HepG2 (cell line): ENCODE measurements at regions not wholly inside any gene's neighbourhood (a gene's known extent, or its start where the extent isn't known, plus 50 kb on each side); places are given as distances from the start of the nearest gene placed in this dataset.

Source experiments
- ATAC-seq: fragments of 200-7000 bp; cut with Tn5 transposase; 3 replicates; pipeline ENCODE4 v1.9.1; 2020; ENCODE audit warnings: mild to moderate bottlenecking, moderate library complexity
- BruUV-seq: library from RNA; stranded (reverse); fragments of 400-500 nt; replicated peaks from 2 replicates; lab custom pipeline; 2021; lab: Mats Ljungman, UMichigan
- CTCF ChIA-PET: fragments of 300-600 bp; formaldehyde crosslinking; extraction: SDS; loops from one replicate; lab custom pipeline; 2021; ENCODE audit warnings: low total read pairs, inconsistent platforms, low intra/inter-chr PET ratio; lab: Yijun Ruan, JAX
- POLR2A ChIA-PET: fragments of 350-600 bp; sonication (Branson Sonifier 250); formaldehyde crosslinking; loops from one replicate; lab custom pipeline; 2020; ENCODE audit warnings: antibody characterized with exemption, inconsistent platforms; lab: Yijun Ruan, JAX
- DNase-seq: peaks from one replicate; pipeline ENCODE4 v3.0.0-alpha.2; 2015; ENCODE audit warnings: low spot score
- FAIRE-seq: peaks from 3 replicates; lab custom pipeline; 2011; peaks lifted over from hg19 to GRCh38; lab: Jason Lieb, UNC
- H2AFZ ChIP-seq: one replicate; pipeline ENCODE4 v1.6.1; 2011; ENCODE audit warnings: low read length, inconsistent platforms
- H3K27ac ChIP-seq: fragments of 300-600 bp; 3 replicates; pipeline ENCODE4 v1.8.0; 2011; ENCODE audit warnings: mixed run types, mild to moderate bottlenecking, mixed read lengths, low read length, inconsistent platforms; ENCODE audit not compliant: insufficient read depth; ENCODE audit errors: extremely low read length
- H3K27me3 ChIP-seq, 2 experiments: fragments of 200-600 bp in 1 of 2; 2 replicates in 1 of 2; 3 replicates in 1 of 2; pipeline versions ENCODE4 v1.6.0 to v1.8.0; 2011; ENCODE audit warnings: low read length in 2 of 2, mild to moderate bottlenecking in 2 of 2, moderate library complexity in 2 of 2, inconsistent platforms in 1 of 2; ENCODE audit not compliant: insufficient read depth in 2 of 2, control insufficient read depth in 1 of 2
- H3K36me3 ChIP-seq, 2 experiments: fragments of 200-600 bp in 1 of 2; replicated peaks in 1 of 2; 2 replicates in 1 of 2; 3 replicates in 1 of 2; pipeline versions ENCODE4 v1.5.1 to v1.8.0; 2011; ENCODE audit warnings: low read length in 2 of 2, inconsistent platforms in 1 of 2; ENCODE audit not compliant: insufficient read depth in 2 of 2, control insufficient read depth in 1 of 2
- H3K4me1 ChIP-seq: 2 replicates; pipeline ENCODE4 v1.5.1; 2012; ENCODE audit warnings: low read length, inconsistent platforms; ENCODE audit not compliant: insufficient read depth
- H3K4me2 ChIP-seq: 2 replicates; pipeline ENCODE4 v1.6.0; 2011; ENCODE audit warnings: low read depth, low read length, inconsistent platforms
- H3K4me3 ChIP-seq, 3 experiments: fragments of 200-600 bp in 1 of 3; sonication (generic), shearing (Covaris generic) in 1 of 3; replicated peaks in 1 of 3; 2 replicates each; pipeline ENCODE4 v1.5.1; 2011 to 2016; ENCODE audit warnings: low read length in 3 of 3, inconsistent platforms in 2 of 3, low read depth in 2 of 3, mild to moderate bottlenecking in 2 of 3, control low read depth in 1 of 3, mixed read lengths in 1 of 3; ENCODE audit not compliant: insufficient read depth in 1 of 3
- H3K79me2 ChIP-seq: one replicate; pipeline ENCODE4 v1.6.1; 2011; ENCODE audit warnings: low read length, inconsistent platforms; ENCODE audit not compliant: insufficient read depth
- H3K9ac ChIP-seq: 2 replicates; pipeline ENCODE4 v1.6.0; 2011; ENCODE audit warnings: mild to moderate bottlenecking, low read depth, low read length, inconsistent platforms; ENCODE audit not compliant: insufficient read depth
- H3K9me3 ChIP-seq: 2 replicates; pipeline ENCODE4 v1.5.1; 2012; ENCODE audit warnings: mild to moderate bottlenecking, low read length
- H4K20me1 ChIP-seq: 2 replicates; pipeline ENCODE4 v1.6.0; 2011; ENCODE audit warnings: inconsistent platforms, mild to moderate bottlenecking, low read length, moderate library complexity; ENCODE audit not compliant: insufficient read depth
- CBX5 ChIP-seq: sonication (generic); formaldehyde crosslinking; IDR thresholded peaks from 2 replicates; pipeline ENCODE4 v1.4.0; 2020; ENCODE audit warnings: missing genetic modification reagents, borderline replicate concordance
- FOXP1 ChIP-seq, 2 experiments: fragments of 450-650 bp in 1 of 2; IDR thresholded peaks; 2 replicates each; pipeline ENCODE4 v1.6.1; 2017 to 2018; ENCODE audit warnings: antibody characterized with exemption in 1 of 2
- GATAD2A ChIP-seq: IDR thresholded peaks from 2 replicates; pipeline ENCODE4 v1.6.1; 2016
- JUNB ChIP-seq: sonication (generic); formaldehyde crosslinking; IDR thresholded peaks from 2 replicates; pipeline ENCODE4 v1.8.0; 2022; ENCODE audit warnings: missing genetic modification reagents, mild to moderate bottlenecking, borderline replicate concordance
- SNAI1 ChIP-seq: sonication (generic); formaldehyde crosslinking; IDR thresholded peaks from 2 replicates; pipeline ENCODE4 v1.5.0; 2020; ENCODE audit warnings: mild to moderate bottlenecking, missing genetic modification reagents, borderline replicate concordance
- TAF15 ChIP-seq: fragments of 200-400 bp; formaldehyde crosslinking; IDR thresholded peaks from one replicate; pipeline ENCODE4 v1.6.1; 2018; ENCODE audit warnings: mild to moderate bottlenecking, low read depth, low read length; ENCODE audit not compliant: poor library complexity, severe bottlenecking
- ZNF230 ChIP-seq: sonication (generic); formaldehyde crosslinking; IDR thresholded peaks from 2 replicates; pipeline ENCODE4 v1.4.0; 2020; ENCODE audit warnings: mild to moderate bottlenecking, missing genetic modification reagents
- ZNF781 ChIP-seq: sonication (generic); formaldehyde crosslinking; IDR thresholded peaks from 2 replicates; pipeline ENCODE4 v1.5.1; 2020; ENCODE audit warnings: borderline replicate concordance, mild to moderate bottlenecking, missing genetic modification reagents; ENCODE audit errors: not compliant biosample characterization
- ZSCAN25 ChIP-seq: sonication (generic); formaldehyde crosslinking; IDR thresholded peaks from 2 replicates; pipeline ENCODE4 v1.8.0; 2022; ENCODE audit warnings: mild to moderate bottlenecking, missing genetic modification reagents
- WGBS: methylation state at CpG from one replicate; pipeline ENCODE4 v1.1.6; 2017; ENCODE audit warnings: low lambda C conversion rate; 5-methylcytosine and 5-hydroxymethylcytosine counted together
- in situ Hi-C: cut with HindIII; loops from 2 replicates; pipeline ENCODE4 v1.10.0; 2017; ENCODE audit warnings: low pct_unique_long_range_greater_than_20kb; ENCODE audit not compliant: extremely low pct_ligation_motif_present
- intact Hi-C: fragments of 100-400 bp; cut with micrococcal nuclease; formaldehyde crosslinking; loops from one replicate; pipeline ENCODE4 v1.10.0; 2022; ENCODE audit not compliant: unreplicated experiment
- TF ChIP-seq, protein P1 (sequence below): sonication (generic); formaldehyde crosslinking; IDR thresholded peaks from 2 replicates; pipeline ENCODE4 v1.4.0; 2020; ENCODE audit warnings: mild to moderate bottlenecking, missing genetic modification reagents, borderline replicate concordance
- TF ChIP-seq, protein P2 (sequence below): sonication (generic); formaldehyde crosslinking; IDR thresholded peaks from 2 replicates; pipeline ENCODE4 v1.4.0; 2020; ENCODE audit warnings: mild to moderate bottlenecking, missing genetic modification reagents
- TF ChIP-seq, protein P3 (sequence below): sonication (generic); formaldehyde crosslinking; IDR thresholded peaks from 2 replicates; pipeline ENCODE4 v1.4.0; 2020; ENCODE audit warnings: mild to moderate bottlenecking, missing genetic modification reagents

DNA sequence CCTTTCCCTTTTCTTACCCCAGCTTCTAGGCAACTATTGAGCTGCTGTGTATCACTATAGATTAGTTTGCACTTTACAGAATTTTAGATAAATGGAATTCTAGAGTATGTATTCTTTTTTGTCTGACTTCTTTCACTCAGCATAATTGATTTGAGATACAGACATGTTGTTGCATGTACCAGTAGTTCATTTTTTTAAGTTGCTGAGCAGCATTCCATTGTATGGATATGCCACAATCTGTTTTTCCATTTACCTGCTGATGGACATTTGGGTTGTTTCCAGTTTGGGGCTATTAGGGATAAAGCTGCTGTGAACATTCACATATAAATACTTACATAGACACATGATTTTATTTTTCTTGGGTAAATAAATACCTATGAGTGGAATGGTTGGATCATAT is 135.7 kb downstream of the IGF1 start:
- ATAC-seq, result no peak
- CTCF ChIA-PET, result no interaction called here
- POLR2A ChIA-PET, result no interaction called here
- no peak for DNase-seq
- Histone ChIP-seq H3K79me2 (no peaks in the 10 kb centered on the region), H3K27ac (no peak overlapping the region), H3K4me2 (no peak overlapping the region), H3K4me3 (no peak overlapping the region), H3K9ac (no peak overlapping the region), H3K4me1 (peaks cover 25% of the 10 kb centered on the region), H4K20me1 (no peaks in the 10 kb centered on the region), H3K36me3 (no peaks in the 10 kb centered on the region), H3K27me3 (no peaks in the 10 kb centered on the region), H3K9me3 (no peaks in the 10 kb centered on the region), H2AFZ (no peak overlapping the region)
- TF ChIP-seq ZNF230 (CRISPR knock-in tag) (no peak), SNAI1 (no peak)
- no peak for FAIRE-seq
- no TSS peak for BruUV-seq
- in situ Hi-C loops (no loop called here), intact Hi-C loops (no loop called here)

DNA sequence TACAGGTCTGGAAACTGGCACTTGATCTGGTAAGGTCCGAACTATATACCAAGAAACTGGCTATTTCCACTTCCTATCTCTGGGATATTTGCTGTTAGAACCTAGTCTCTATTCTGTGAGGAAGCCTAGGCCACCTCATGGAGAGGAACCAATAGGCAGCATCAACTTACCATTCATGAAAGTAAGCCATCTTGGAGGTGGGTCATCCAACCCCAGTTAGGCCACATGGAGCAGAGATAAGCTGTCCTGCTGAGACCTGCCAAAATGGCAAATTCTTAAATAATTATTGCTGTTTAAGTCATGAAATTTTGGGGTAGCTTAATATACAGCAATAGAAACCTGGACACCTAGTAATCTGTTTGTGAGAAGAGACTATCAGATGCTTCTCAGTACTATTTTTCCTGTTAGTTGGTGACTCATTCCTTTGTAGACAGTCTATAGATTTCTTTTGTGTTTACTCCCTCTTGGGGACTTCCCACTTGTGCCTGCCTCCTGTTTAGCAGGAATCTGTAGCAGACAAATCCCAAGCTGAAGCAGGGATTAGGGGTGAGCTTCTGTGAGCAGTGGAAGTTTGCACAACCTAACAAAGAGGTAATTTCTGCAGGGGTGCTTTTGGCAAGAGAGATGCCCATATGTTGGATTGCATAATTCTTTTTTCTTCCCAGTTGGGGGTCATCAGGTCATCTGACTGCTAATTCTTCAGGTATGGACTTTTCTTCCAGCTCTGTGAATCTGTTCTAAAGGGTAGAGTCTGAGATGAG is 136.8 kb downstream of the IGF1 start:
- H4K20me1 ChIP-seq, result no peaks in the 10 kb centered on the region
- FAIRE-seq, result no peak
- ChIA-PET CTCF (no interaction called here), POLR2A (no interaction called here)
- H2AFZ ChIP-seq, result no peak overlapping the region
- H3K9ac ChIP-seq, result no peak overlapping the region
- in situ Hi-C loops (no loop called here), intact Hi-C loops (no loop called here)
- no peaks in the 10 kb centered on the region for H3K36me3 ChIP-seq
- H3K79me2 ChIP-seq, result no peaks in the 10 kb centered on the region
- H3K27me3 ChIP-seq, result no peaks in the 10 kb centered on the region
- peak; percentile 91 for ATAC-seq
- WGBS, result 89% methylated on average over 1 of the region's 1 CpG
- BruUV-seq, result no TSS peak
- H3K27ac ChIP-seq, result no peak overlapping the region
- no peaks in the 10 kb centered on the region for H3K9me3 ChIP-seq
- peak overlapping the region; percentile 26; the same call in 1 of the 2 replicates for H3K4me2 ChIP-seq
- H3K4me3 ChIP-seq, result no peak overlapping the region
- H3K4me1 ChIP-seq, result peaks cover 25% of the 10 kb centered on the region
- peak; percentile 35 for DNase-seq
- TF ChIP-seq, protein P1, sequence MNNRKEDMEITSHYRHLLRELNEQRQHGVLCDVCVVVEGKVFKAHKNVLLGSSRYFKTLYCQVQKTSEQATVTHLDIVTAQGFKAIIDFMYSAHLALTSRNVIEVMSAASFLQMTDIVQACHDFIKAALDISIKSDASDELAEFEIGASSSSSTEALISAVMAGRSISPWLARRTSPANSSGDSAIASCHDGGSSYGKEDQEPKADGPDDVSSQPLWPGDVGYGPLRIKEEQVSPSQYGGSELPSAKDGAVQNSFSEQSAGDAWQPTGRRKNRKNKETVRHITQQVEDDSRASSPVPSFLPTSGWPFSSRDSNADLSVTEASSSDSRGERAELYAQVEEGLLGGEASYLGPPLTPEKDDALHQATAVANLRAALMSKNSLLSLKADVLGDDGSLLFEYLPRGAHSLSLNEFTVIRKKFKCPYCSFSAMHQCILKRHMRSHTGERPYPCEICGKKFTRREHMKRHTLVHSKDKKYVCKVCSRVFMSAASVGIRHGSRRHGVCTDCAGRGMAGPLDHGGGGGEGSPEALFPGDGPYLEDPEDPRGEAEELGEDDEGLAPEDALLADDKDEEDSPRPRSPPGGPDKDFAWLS (CRISPR knock-in tag), result no peak
- TF ChIP-seq GATAD2A (CRISPR knock-in tag) (0 out of 2 replicates have a peak, but pooled peaks have one; percentile 12), ZNF781 (no peak), FOXP1 (IDR thresholded peaks at IDR 0.05) (no peak), FOXP1 (CRISPR knock-in tag; IDR thresholded peaks at IDR 0.05) (peak; percentile 38; the same call in 1 of the 2 replicates), ZSCAN25 (peak; percentile 72), CBX5 (CRISPR knock-in tag) (no peak), JUNB (0 out of 2 replicates have a peak, but pooled peaks have one; percentile 14), TAF15 (no peak)
- TF ChIP-seq, protein P2, sequence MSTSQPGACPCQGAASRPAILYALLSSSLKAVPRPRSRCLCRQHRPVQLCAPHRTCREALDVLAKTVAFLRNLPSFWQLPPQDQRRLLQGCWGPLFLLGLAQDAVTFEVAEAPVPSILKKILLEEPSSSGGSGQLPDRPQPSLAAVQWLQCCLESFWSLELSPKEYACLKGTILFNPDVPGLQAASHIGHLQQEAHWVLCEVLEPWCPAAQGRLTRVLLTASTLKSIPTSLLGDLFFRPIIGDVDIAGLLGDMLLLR (CRISPR knock-in tag), result no peak
- TF ChIP-seq, protein P3, sequence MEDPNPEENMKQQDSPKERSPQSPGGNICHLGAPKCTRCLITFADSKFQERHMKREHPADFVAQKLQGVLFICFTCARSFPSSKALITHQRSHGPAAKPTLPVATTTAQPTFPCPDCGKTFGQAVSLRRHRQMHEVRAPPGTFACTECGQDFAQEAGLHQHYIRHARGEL (CRISPR knock-in tag), result no peak
